HFFc6 (cell line): ENCODE measurements at regions not wholly inside any gene's neighbourhood (a gene's known extent, or its start where the extent isn't known, plus 50 kb on each side); places are given as distances from the start of the nearest gene placed in this dataset.

Source experiments
- DNase-seq: peaks from one replicate; pipeline ENCODE4 v3.0.0-alpha.2; 2018
- H3K27ac Mint-ChIP-seq: 2 replicates; pipeline ENCODE4 v1.8.0; 2020; ENCODE audit warnings: mild to moderate bottlenecking, mixed read lengths
- H3K27me3 Mint-ChIP-seq: 2 replicates; pipeline ENCODE4 v1.8.0; 2021; ENCODE audit warnings: mild to moderate bottlenecking, moderate library complexity, mixed read lengths; ENCODE audit not compliant: insufficient read depth
- H3K36me3 Mint-ChIP-seq: 2 replicates; pipeline ENCODE4 v1.8.0; 2021; ENCODE audit warnings: low read depth, mixed read lengths
- H3K4me1 Mint-ChIP-seq: 2 replicates; pipeline ENCODE4 v1.8.0; 2020; ENCODE audit warnings: low read depth, mixed read lengths
- H3K4me3 Mint-ChIP-seq: 2 replicates; pipeline ENCODE4 v1.8.0; 2020; ENCODE audit warnings: mild to moderate bottlenecking, moderate library complexity, mixed read lengths
- H3K9me3 Mint-ChIP-seq: 2 replicates; pipeline ENCODE4 v1.8.0; 2020; ENCODE audit warnings: mild to moderate bottlenecking, mixed read lengths
- TF ChIP-seq, protein P1 (sequence below): fragments of 200-600 bp; sonication (generic); IDR thresholded peaks from 2 replicates; pipeline ENCODE4 v1.5.0; 2021; ENCODE audit warnings: antibody characterized with exemption, mild to moderate bottlenecking

DNA sequence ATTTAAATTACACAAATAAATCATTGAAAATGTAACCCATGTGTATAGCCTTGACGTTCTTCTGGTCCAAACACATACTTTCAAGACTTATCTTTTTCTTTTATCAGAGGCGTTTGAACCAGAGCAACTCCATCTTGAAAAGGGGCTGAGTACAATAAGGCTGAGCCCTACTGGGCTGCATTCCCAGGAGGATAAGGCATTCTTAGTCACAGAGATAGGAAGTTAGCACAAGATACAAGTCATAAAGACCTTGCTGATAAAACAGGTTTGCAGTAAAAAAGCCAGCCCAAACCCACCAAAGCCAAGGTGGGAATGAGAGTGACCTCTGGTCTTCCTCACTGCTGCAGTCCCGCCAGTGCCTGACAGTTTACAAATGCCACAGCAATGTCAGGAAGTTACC lies 101.0 kb upstream of the IGSF10 start:
- Mint-ChIP-seq H3K27me3 (peaks cover 6% of the 10 kb centered on the region; the same call in 1 of the 2 replicates), H3K27ac (no peak overlapping the region), H3K4me3 (no peak overlapping the region), H3K36me3 (no peaks in the 10 kb centered on the region), H3K9me3 (no peaks in the 10 kb centered on the region), H3K4me1 (no peaks in the 10 kb centered on the region)
- DNase-seq = no peak
- TF ChIP-seq, protein P1, sequence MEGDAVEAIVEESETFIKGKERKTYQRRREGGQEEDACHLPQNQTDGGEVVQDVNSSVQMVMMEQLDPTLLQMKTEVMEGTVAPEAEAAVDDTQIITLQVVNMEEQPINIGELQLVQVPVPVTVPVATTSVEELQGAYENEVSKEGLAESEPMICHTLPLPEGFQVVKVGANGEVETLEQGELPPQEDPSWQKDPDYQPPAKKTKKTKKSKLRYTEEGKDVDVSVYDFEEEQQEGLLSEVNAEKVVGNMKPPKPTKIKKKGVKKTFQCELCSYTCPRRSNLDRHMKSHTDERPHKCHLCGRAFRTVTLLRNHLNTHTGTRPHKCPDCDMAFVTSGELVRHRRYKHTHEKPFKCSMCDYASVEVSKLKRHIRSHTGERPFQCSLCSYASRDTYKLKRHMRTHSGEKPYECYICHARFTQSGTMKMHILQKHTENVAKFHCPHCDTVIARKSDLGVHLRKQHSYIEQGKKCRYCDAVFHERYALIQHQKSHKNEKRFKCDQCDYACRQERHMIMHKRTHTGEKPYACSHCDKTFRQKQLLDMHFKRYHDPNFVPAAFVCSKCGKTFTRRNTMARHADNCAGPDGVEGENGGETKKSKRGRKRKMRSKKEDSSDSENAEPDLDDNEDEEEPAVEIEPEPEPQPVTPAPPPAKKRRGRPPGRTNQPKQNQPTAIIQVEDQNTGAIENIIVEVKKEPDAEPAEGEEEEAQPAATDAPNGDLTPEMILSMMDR = no peak

DNA sequence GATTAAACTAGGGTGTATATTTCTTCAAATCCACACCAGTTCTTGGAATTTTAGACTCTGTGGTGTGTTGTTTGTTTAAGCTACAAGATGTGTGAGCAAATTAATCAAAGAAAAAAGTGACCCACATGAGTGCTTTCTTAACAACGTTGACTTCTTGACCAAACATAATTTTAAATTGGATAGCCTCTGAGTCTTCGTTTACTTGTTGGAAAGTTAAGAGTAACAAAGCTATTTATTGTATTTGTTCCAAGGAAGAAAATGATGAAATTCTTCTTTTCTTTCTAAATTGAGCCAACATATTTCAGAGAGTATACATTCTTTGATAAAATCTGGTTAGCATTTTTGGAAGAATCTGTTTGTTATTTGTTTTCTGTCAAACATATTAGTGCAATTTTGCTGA lies 99.9 kb upstream of the IGSF10 start:
- Mint-ChIP-seq H3K4me1 (no peaks in the 10 kb centered on the region), H3K27ac (no peak overlapping the region), H3K36me3 (no peaks in the 10 kb centered on the region), H3K9me3 (no peaks in the 10 kb centered on the region), H3K27me3 (peaks cover 4% of the 10 kb centered on the region; the same call in 1 of the 2 replicates), H3K4me3 (no peak overlapping the region)
- TF ChIP-seq, protein P1 = no peak
- DNase-seq = no peak

DNA sequence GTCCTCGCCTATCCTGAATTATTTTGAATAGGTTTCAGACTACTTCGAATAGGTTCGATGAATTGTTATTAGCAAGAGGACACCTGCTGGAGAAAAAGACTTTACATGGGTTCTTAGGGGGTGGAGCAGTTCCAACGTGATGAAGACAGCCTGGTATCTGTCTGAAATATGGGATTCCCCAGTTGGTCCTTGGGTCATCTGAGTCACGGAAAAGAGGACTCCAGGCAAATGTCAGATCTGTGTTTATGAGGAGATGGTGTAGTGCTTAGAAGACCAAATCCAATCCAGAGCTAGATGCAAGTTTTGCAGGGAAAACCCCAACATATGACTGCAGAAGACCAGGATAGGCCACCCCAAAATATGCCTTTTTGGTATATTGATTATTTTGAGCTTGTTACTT lies 98.9 kb upstream of the IGSF10 start:
- no peak overlapping the region for H3K4me3 Mint-ChIP-seq
- TF ChIP-seq, protein P1 = no peak
- DNase-seq = no peak
- H3K27ac Mint-ChIP-seq = no peak overlapping the region
- H3K4me1 Mint-ChIP-seq = no peaks in the 10 kb centered on the region
- no peaks in the 10 kb centered on the region for H3K9me3 Mint-ChIP-seq
- H3K27me3 Mint-ChIP-seq = peaks cover 4% of the 10 kb centered on the region; the same call in 1 of the 2 replicates
- H3K36me3 Mint-ChIP-seq = no peaks in the 10 kb centered on the region

DNA sequence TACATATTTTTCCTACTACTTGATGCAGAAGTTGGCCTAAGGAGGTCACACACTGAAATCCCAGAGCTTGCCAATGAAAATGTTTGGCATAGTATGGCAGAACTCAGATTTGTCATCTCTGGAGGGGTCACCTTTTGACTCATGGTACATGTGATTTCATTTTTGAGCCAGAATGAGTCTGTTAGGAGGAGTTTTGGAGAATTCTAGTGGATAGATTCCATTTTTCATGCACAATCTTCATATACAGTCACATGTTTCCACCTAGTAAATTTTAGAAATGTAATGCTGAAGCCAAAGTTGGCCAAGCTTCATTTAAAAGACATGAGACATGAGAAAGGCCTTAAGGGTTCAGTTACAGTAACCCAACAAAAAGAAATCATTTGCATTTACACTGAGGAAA lies 97.8 kb upstream of the IGSF10 start:
- TF ChIP-seq, protein P1 = no peak
- H3K27me3 Mint-ChIP-seq = no peaks in the 10 kb centered on the region
- DNase-seq = no peak
- no peak overlapping the region for H3K4me3 Mint-ChIP-seq
- no peaks in the 10 kb centered on the region for H3K4me1 Mint-ChIP-seq
- H3K27ac Mint-ChIP-seq = no peak overlapping the region
- no peaks in the 10 kb centered on the region for H3K36me3 Mint-ChIP-seq
- H3K9me3 Mint-ChIP-seq = no peaks in the 10 kb centered on the region

DNA sequence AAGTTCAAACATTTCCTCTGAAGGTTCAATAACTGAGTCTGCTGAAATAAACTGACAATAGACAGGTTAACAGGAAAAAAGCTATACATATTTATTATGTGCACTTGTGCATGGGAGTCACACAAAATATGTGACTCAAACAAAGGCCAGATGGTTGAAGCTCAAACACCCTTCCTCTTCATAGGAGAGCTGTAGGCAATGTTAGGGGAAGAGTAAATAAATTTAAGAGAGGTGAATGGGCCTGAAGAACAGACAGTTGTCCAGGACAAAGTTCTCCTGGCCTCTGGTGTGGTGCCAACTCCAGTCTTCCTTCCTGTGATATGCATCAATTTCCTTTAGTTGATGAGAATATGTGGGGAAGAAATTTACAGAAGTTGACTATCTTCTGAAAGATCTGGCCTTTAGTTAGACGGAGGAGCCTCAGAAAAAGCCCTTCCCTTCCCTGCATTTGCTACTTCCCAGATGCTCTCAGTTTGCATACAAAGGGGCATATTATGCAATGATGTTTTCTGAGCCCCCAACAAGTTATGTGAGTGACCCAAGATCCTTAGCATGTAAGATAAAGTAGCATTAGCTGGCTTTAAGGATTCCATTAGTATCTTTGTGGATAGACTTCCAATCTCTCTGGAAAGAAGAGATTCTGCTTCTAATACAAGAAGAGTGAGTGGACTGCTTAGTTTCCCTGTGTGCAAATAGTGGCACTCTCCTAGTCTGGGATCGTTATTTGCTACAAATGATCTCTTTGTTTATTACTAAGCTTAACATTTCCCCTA lies 96.4 kb upstream of the IGSF10 start:
- no peak for DNase-seq
- TF ChIP-seq, protein P1 = no peak
- Mint-ChIP-seq H3K4me1 (no peaks in the 10 kb centered on the region), H3K36me3 (no peaks in the 10 kb centered on the region), H3K27me3 (no peaks in the 10 kb centered on the region), H3K9me3 (no peaks in the 10 kb centered on the region), H3K4me3 (no peak overlapping the region), H3K27ac (no peak overlapping the region)
